ENCODE measurements at regions not wholly inside any gene's neighbourhood (a gene's known extent, or its start where the extent isn't known, plus 50 kb on each side); places are given as distances from the start of the nearest gene placed in this dataset.
"Not testable (repeated sequence)": the region's sequence is repeated elsewhere in the genome, so short reads cannot be mapped to it uniquely, and the experiment has no call there.

GRCh38 chr9:136611606-136612005 lies 51.1 kb upstream of the EGFL7 start:
- DNase-seq = no peak

- DNase-seq = no peak
These were observed 51.6 kb upstream of the EGFL7 start for GRCh38 chr9:136611119-136611518.

- no peak for DNase-seq
These were observed 52.3 kb upstream of the EGFL7 start for GRCh38 chr9:136610426-136610825.

GRCh38 chr9:136609838-136610311 lies 52.8 kb upstream of the EGFL7 start:
- DNase-seq = no peak

- no peak for DNase-seq
These were observed 53.6 kb upstream of the EGFL7 start for GRCh38 chr9:136609160-136609475.

- DNase-seq = no peak
These were observed 54.2 kb upstream of the EGFL7 start for GRCh38 chr9:136608348-136609159.

- DNase-seq = no peak
These were observed 55.3 kb upstream of the EGFL7 start for GRCh38 chr9:136607334-136607919.

- DNase-seq = peak in 1 of 3 donors; percentile 48
These were observed 55.9 kb upstream of the EGFL7 start for GRCh38 chr9:136606687-136607333.

- peak in 1 of 3 donors; percentile 63 for DNase-seq
These were observed 56.6 kb upstream of the EGFL7 start for GRCh38 chr9:136605988-136606660.

- no peak for DNase-seq
These were observed 57.7 kb upstream of the EGFL7 start for GRCh38 chr9:136604823-136605525.

- DNase-seq = no peak
These were observed 58.3 kb upstream of the NOTCH1 start for GRCh38 chr9:136603901-136604814.

- DNase-seq = no peak
These were observed 57.4 kb upstream of the NOTCH1 start for GRCh38 chr9:136603216-136603615.

GRCh38 chr9:136602193-136602885 lies 56.5 kb upstream of the NOTCH1 start:
- no peak for DNase-seq

- DNase-seq = not testable (repeated sequence)
These were observed 55.6 kb upstream of the NOTCH1 start for GRCh38 chr9:136601250-136601973.

- peak in 1 of 3 donors; percentile 57 for DNase-seq
These were observed 54.2 kb upstream of the NOTCH1 start for GRCh38 chr9:136599811-136600660.

GRCh38 chr9:136599074-136599531 lies 53.3 kb upstream of the NOTCH1 start:
- DNase-seq = no peak

- DNase-seq = not testable (repeated sequence)
These were observed 52.7 kb upstream of the NOTCH1 start for GRCh38 chr9:136598390-136599073.

- no peak for DNase-seq
These were observed 52.1 kb upstream of the NOTCH1 start for GRCh38 chr9:136597965-136598364.

All from muscle of back (tissue), 3 donors.